Gastrocnemius medialis (tissue), 4 donors: ENCODE measurements at regions not wholly inside any gene's neighbourhood (a gene's known extent, or its start where the extent isn't known, plus 50 kb on each side); places are given as distances from the start of the nearest gene placed in this dataset.

Experiments used
- CTCF ChIP-seq, 5 experiments: fragments of 450-650 bp in 3 of 5; fragments of 200-600 bp in 2 of 5; sonication (generic) in 2 of 5; IDR thresholded peaks in 4 of 5; conservative IDR thresholded peaks in 1 of 5; 1 replicate in 4 of 5; 2 replicates in 1 of 5; pipeline ENCODE4 v1.5.1; 2016 to 2019; ENCODE audit warnings: antibody characterized with exemption in 5 of 5, mild to moderate bottlenecking in 3 of 5, moderate library complexity in 3 of 5
- POLR2A ChIP-seq, 2 donors: fragments of 450-650 bp; IDR thresholded peaks; one replicate each; pipeline ENCODE4 v1.6.1; 2017; ENCODE audit warnings: antibody characterized with exemption in 2 of 2, mild to moderate bottlenecking in 2 of 2, moderate library complexity in 2 of 2

GRCh38 chr16:65722429-65722828, 600.6 kb upstream of the CDH11 start:
- no peak for TF ChIP-seq POLR2A (IDR thresholded peaks at IDR 0.05)
- no peak for TF ChIP-seq CTCF (IDR thresholded peaks at IDR 0.05 in 4 of 5, conservative IDR thresholded peaks at IDR 0.05 in 1 of 5)
